CD8-positive, alpha-beta memory T cell (primary cell): ENCODE measurements at regions not wholly inside any gene's neighbourhood (a gene's known extent, or its start where the extent isn't known, plus 50 kb on each side); places are given as distances from the start of the nearest gene placed in this dataset.

ENCODE experiments used
- CTCF ChIA-PET: fragments of 350-600 bp; sonication (Branson Sonifier 250); formaldehyde crosslinking; loops from one replicate; lab custom pipeline; 2021; ENCODE audit warnings: antibody characterized with exemption; lab: Charles Lee
- POLR2A ChIA-PET: fragments of 350-600 bp; sonication (Branson Sonifier 250); formaldehyde crosslinking; loops from one replicate; lab custom pipeline; 2021; ENCODE audit warnings: antibody characterized with exemption; lab: Charles Lee
- DNase-seq, 5 donors: peaks; one replicate each; pipeline versions ENCODE4 v3.0.0 to v3.0.0-alpha.2; 2020 to 2022; ENCODE audit warnings: mixed read lengths in 1 of 5
- H3K27ac ChIP-seq: one replicate; pipeline ENCODE4 v1.7.0; 2013; ENCODE audit warnings: low read depth, mild to moderate bottlenecking, low read length, moderate library complexity
- H3K27me3 ChIP-seq: 2 replicates; pipeline ENCODE4 v1.7.0; 2013; ENCODE audit warnings: low read length, mild to moderate bottlenecking; ENCODE audit not compliant: insufficient read depth, poor library complexity, severe bottlenecking
- H3K36me3 ChIP-seq: 2 replicates; pipeline ENCODE4 v1.7.0; 2013; ENCODE audit warnings: mild to moderate bottlenecking, low read length, moderate library complexity; ENCODE audit not compliant: insufficient read depth
- H3K4me1 ChIP-seq: 2 replicates; pipeline ENCODE4 v1.7.0; 2013; ENCODE audit warnings: mild to moderate bottlenecking, low read length, moderate library complexity; ENCODE audit not compliant: insufficient read depth
- H3K4me3 ChIP-seq: 2 replicates; pipeline ENCODE4 v1.7.0; 2013; ENCODE audit warnings: mild to moderate bottlenecking, low read length
- H3K9me3 ChIP-seq: 2 replicates; pipeline ENCODE4 v1.7.0; 2013; ENCODE audit warnings: mild to moderate bottlenecking, low read length
- H3K27ac Mint-ChIP-seq, 8 donors: one replicate each; pipeline ENCODE4 v1.8.0; 2020 to 2021; ENCODE audit warnings: mixed read lengths in 8 of 8, mild to moderate bottlenecking in 6 of 8, inconsistent platforms in 3 of 8, moderate library complexity in 3 of 8
- H3K27me3 Mint-ChIP-seq, 2 donors: one replicate each; pipeline ENCODE4 v1.8.0; 2020 to 2021; ENCODE audit warnings: mixed read lengths in 2 of 2, mild to moderate bottlenecking in 1 of 2, moderate library complexity in 1 of 2
- H3K36me3 Mint-ChIP-seq, 3 donors: one replicate each; pipeline ENCODE4 v1.8.0; 2020 to 2021; ENCODE audit warnings: mixed read lengths in 3 of 3, inconsistent platforms in 1 of 3, mild to moderate bottlenecking in 1 of 3
- H3K4me1 Mint-ChIP-seq, 3 donors: one replicate each; pipeline ENCODE4 v1.8.0; 2020 to 2021; ENCODE audit warnings: mixed read lengths in 3 of 3, inconsistent platforms in 1 of 3, mild to moderate bottlenecking in 1 of 3
- H3K4me3 Mint-ChIP-seq, 7 donors: one replicate each; pipeline ENCODE4 v1.8.0; 2020 to 2021; ENCODE audit warnings: mixed read lengths in 7 of 7, mild to moderate bottlenecking in 6 of 7, moderate library complexity in 4 of 7, inconsistent platforms in 2 of 7
- H3K9me3 Mint-ChIP-seq, 5 donors: one replicate each; pipeline ENCODE4 v1.8.0; 2020 to 2022; ENCODE audit warnings: mixed read lengths in 5 of 5, mild to moderate bottlenecking in 3 of 5, moderate library complexity in 2 of 5, inconsistent platforms in 1 of 5

DNA sequence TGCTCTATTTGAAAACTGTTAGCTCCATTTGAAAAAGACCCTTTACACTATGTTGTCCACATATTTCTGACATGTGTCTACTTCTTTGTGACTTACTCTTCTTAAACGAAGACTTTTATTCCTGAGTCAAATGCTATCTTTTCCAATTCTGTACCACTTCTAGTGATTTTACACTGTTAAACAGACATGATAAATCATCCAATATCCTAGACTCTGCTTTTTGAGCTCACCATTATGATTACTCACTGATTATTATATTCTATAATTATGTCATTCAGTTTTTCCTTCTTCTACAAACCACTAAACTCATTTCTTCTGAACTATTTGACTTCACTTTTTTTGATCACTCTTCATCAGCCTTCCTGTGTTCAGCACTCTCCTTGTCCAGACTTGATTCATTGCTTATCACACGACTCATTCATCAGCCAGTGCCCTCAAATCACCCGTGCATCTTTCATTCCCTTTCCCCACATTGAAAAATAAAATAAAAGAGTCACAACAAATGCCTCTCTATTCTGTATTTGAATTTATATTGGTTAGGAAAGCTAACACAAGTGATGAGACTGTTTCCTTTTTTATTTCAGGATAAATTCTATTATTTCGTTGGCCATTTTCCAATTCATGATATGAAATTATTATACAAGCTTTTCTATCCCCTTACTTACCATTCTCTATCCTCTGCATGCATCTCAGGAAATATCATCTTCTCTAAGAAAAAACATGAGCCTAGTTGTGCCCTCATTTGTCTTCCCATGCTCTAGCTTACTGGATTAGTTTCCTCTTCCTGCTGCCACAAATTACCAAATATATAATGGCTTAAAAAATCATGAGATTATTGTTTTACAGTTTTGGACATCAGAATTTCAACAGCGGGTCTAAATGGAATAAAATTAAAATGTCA, 1482.1 kb upstream of the MIR17HG start:
- no peaks in the 10 kb centered on the region for H3K27me3 Mint-ChIP-seq
- H3K4me1 ChIP-seq, result no peaks in the 10 kb centered on the region

DNA sequence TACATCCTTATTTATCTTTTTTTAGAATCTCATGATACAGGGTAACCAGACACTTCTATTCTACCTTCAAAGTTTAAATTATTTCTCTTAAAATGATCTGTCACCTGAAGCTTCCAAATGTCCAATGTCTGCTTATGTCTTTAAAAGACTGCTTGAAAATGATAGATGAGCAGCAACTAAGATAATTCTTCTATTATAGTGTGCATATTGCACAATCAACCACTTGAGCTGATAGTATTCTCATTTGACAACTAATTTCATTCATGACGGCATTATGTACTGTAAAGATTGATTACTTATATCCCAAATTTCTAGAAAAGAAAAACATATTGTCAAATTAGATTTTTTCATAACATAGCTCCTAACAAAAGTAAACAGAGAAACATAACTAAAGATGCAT, 1478.2 kb upstream of the MIR17HG start:
- ChIA-PET POLR2A (no interaction called here), CTCF (no interaction called here)
- Histone ChIP-seq H3K27me3 (no peaks in the 10 kb centered on the region), H3K4me3 (no peak overlapping the region), H3K36me3 (no peaks in the 10 kb centered on the region), H3K9me3 (no peaks in the 10 kb centered on the region), H3K4me1 (no peaks in the 10 kb centered on the region), H3K27ac (no peak overlapping the region)
- no peaks in the 10 kb centered on the region for H3K36me3 Mint-ChIP-seq
- DNase-seq, result no peak
- H3K27me3 Mint-ChIP-seq, result no peaks in the 10 kb centered on the region
- H3K4me3 Mint-ChIP-seq, result no peak overlapping the region
- peaks cover 3 to 32% (median 14%) of the 10 kb centered on the region in 5 donors for H3K9me3 Mint-ChIP-seq
- no peak overlapping the region for H3K27ac Mint-ChIP-seq
- H3K4me1 Mint-ChIP-seq, result no peaks in the 10 kb centered on the region

More for the DNA sequence above, 1482.1 kb upstream of the MIR17HG start:
- Mint-ChIP-seq H3K4me3 (no peak overlapping the region), H3K27ac (no peak overlapping the region), H3K9me3 (peaks cover 4 to 39% (median 12%) of the 10 kb centered on the region in 5 donors), H3K4me1 (no peaks in the 10 kb centered on the region), H3K36me3 (no peaks in the 10 kb centered on the region)
- Histone ChIP-seq H3K9me3 (no peaks in the 10 kb centered on the region), H3K27ac (no peak overlapping the region), H3K36me3 (no peaks in the 10 kb centered on the region), H3K4me3 (no peak overlapping the region), H3K27me3 (no peaks in the 10 kb centered on the region)
- POLR2A ChIA-PET, result no interaction called here
- CTCF ChIA-PET, result no interaction called here
- DNase-seq, result no peak

DNA sequence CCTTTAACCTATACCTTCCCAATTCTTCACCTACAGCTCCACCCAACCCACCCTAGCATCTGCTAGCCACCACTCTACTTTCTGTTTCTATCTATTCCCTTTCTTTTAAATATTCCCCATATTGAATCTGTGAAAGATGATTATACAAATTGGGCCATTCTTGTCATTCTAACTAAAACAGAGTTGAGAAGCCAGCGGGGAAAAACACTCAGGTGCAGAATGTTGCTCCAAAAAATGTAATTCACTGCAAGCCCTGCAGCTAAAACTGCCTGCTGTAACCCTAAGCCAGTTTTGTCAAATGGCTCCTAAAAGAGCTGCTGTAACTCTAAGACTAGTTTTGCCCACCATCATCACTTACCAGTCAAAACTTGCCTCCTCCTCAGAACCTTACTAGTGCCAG, 1468.6 kb upstream of the MIR17HG start:
- H3K27me3 ChIP-seq, result no peaks in the 10 kb centered on the region
- Mint-ChIP-seq H3K4me1 (no peaks in the 10 kb centered on the region), H3K27ac (no peak overlapping the region), H3K9me3 (peaks cover 0 to 15% (median 6%) of the 10 kb centered on the region in 5 donors), H3K4me3 (no peak overlapping the region), H3K27me3 (no peaks in the 10 kb centered on the region), H3K36me3 (no peaks in the 10 kb centered on the region)
- no peak for DNase-seq
- H3K4me1 ChIP-seq, result no peaks in the 10 kb centered on the region
- no peak overlapping the region for H3K27ac ChIP-seq
- H3K4me3 ChIP-seq, result no peak overlapping the region
- POLR2A ChIA-PET, result no interaction called here
- H3K9me3 ChIP-seq, result no peaks in the 10 kb centered on the region
- no peaks in the 10 kb centered on the region for H3K36me3 ChIP-seq
- CTCF ChIA-PET, result no interaction called here

DNA sequence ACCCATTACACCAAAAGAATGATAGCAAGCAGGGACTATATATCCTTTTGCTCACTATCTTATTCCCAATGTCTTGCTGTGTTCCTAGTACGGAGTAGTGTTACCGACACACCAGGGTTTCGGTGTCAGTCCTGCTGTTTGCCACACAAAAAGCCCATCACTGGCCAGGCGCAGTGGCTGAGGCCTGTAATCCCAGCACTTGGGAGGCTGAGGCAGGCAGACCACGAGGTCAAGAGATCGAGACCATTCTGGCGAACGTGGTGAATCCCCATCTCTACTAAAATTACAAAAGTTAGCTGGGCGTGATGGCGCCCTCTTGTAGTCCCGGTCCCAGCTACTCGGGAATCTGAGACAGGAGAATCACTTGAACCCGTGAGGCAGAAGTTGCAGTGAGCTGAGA, 1467.3 kb upstream of the MIR17HG start:
- Histone ChIP-seq H3K4me3 (no peak overlapping the region), H3K27ac (no peak overlapping the region), H3K36me3 (no peaks in the 10 kb centered on the region), H3K4me1 (no peaks in the 10 kb centered on the region), H3K27me3 (no peaks in the 10 kb centered on the region), H3K9me3 (no peaks in the 10 kb centered on the region)
- H3K27me3 Mint-ChIP-seq, result no peaks in the 10 kb centered on the region
- H3K4me1 Mint-ChIP-seq, result no peaks in the 10 kb centered on the region
- no peak for DNase-seq
- peaks cover 0 to 19% (median 7%) of the 10 kb centered on the region in 5 donors for H3K9me3 Mint-ChIP-seq
- no peaks in the 10 kb centered on the region for H3K36me3 Mint-ChIP-seq
- ChIA-PET POLR2A (no interaction called here), CTCF (no interaction called here)
- no peak overlapping the region for H3K4me3 Mint-ChIP-seq
- H3K27ac Mint-ChIP-seq, result no peak overlapping the region

DNA sequence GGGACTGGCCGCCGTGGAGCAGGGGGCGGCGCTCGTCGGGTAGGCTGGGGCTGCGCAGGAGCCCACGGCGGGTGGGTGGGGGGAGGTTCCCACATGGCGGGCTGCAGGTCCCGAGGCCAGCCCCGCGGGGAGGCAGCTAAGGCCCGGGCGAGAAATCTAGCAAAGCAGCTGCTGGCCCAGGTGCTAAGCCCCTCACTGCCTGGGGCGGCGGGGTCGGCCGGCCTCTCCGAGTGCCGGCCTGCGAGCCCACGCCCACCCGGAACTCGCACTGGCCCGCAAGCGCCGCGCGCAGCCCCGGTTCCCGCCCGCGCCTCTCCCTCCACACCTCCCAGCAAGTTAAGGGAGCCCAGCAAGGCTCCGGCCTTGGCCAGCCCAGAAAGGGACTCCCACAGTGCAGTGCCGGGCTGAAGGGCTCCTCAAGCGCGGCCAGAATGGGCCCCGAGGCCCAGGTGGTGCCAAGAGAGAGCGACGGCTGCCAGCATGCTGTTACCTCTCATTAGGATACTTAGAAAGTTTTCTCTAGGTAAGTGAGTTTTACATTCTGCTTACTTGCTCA, 1463.5 kb upstream of the MIR17HG start:
- no peak for DNase-seq
- no peaks in the 10 kb centered on the region for H3K36me3 ChIP-seq
- Mint-ChIP-seq H3K27ac (no peak overlapping the region), H3K36me3 (no peaks in the 10 kb centered on the region), H3K4me1 (no peaks in the 10 kb centered on the region), H3K27me3 (no peaks in the 10 kb centered on the region), H3K4me3 (no peak overlapping the region), H3K9me3 (peaks cover 0 to 17% (median 2%) of the 10 kb centered on the region in 5 donors)
- H3K27ac ChIP-seq, result no peak overlapping the region
- H3K27me3 ChIP-seq, result no peaks in the 10 kb centered on the region
- no peaks in the 10 kb centered on the region for H3K4me1 ChIP-seq
- ChIA-PET POLR2A (no interaction called here), CTCF (no interaction called here)
- H3K9me3 ChIP-seq, result no peaks in the 10 kb centered on the region
- no peak overlapping the region for H3K4me3 ChIP-seq

GRCh38 chr13:89890806-89891205, 1456.7 kb upstream of the MIR17HG start:
- no peaks in the 10 kb centered on the region for H3K4me1 ChIP-seq

GRCh38 chr13:89891416-89891815, 1456.1 kb upstream of the MIR17HG start:
- Mint-ChIP-seq H3K27me3 (no peaks in the 10 kb centered on the region), H3K9me3 (peaks cover 0 to 21% (median 11%) of the 10 kb centered on the region in 5 donors), H3K36me3 (no peaks in the 10 kb centered on the region), H3K4me1 (no peaks in the 10 kb centered on the region), H3K27ac (no peak overlapping the region), H3K4me3 (no peak overlapping the region)
- Histone ChIP-seq H3K36me3 (no peaks in the 10 kb centered on the region), H3K27ac (no peak overlapping the region), H3K4me3 (no peak overlapping the region), H3K9me3 (no peaks in the 10 kb centered on the region), H3K27me3 (no peaks in the 10 kb centered on the region), H3K4me1 (no peaks in the 10 kb centered on the region)
- POLR2A ChIA-PET, result no interaction called here
- DNase-seq, result no peak
- CTCF ChIA-PET, result no interaction called here

More at GRCh38 chr13:89890806-89891205, 1456.7 kb upstream of the MIR17HG start:
- Mint-ChIP-seq H3K27me3 (no peaks in the 10 kb centered on the region), H3K27ac (no peak overlapping the region), H3K9me3 (peaks cover 0 to 21% (median 11%) of the 10 kb centered on the region in 5 donors), H3K4me1 (no peaks in the 10 kb centered on the region), H3K36me3 (no peaks in the 10 kb centered on the region), H3K4me3 (no peak overlapping the region)
- ChIA-PET CTCF (no interaction called here), POLR2A (no interaction called here)
- Histone ChIP-seq H3K9me3 (no peaks in the 10 kb centered on the region), H3K36me3 (no peaks in the 10 kb centered on the region), H3K4me3 (no peak overlapping the region), H3K27ac (no peak overlapping the region), H3K27me3 (no peaks in the 10 kb centered on the region)
- DNase-seq, result no peak

DNA sequence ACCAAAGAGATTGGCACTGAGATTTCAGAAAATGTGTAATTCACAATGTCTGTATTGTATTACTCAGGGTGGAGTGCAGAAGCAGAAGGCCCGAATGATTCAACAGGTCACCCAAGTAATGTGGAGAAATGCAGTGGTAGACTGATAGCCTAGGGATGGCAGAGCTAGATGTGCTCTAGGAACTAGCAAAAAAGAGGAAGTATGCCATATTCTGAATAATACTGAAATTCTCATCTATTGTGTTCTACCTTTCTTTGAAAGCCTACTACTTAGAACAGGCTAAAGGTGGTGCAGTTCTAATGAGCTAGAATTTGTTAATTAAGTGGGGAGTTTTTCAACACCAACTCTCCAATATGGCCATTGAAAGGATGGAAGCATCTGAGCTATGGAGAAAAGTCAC, 1449.8 kb upstream of the MIR17HG start:
- no peak for DNase-seq
- Histone ChIP-seq H3K4me1 (no peaks in the 10 kb centered on the region), H3K27ac (no peak overlapping the region), H3K36me3 (no peaks in the 10 kb centered on the region), H3K27me3 (no peaks in the 10 kb centered on the region), H3K4me3 (no peak overlapping the region), H3K9me3 (no peaks in the 10 kb centered on the region)
- Mint-ChIP-seq H3K27me3 (no peaks in the 10 kb centered on the region), H3K4me1 (no peaks in the 10 kb centered on the region), H3K4me3 (no peak overlapping the region), H3K9me3 (peaks cover 3 to 30% (median 5%) of the 10 kb centered on the region in 5 donors), H3K36me3 (no peaks in the 10 kb centered on the region), H3K27ac (no peak overlapping the region)
- CTCF ChIA-PET, result no interaction called here
- POLR2A ChIA-PET, result no interaction called here
